TTC549 (cell line): ENCODE measurements at regions not wholly inside any gene's neighbourhood (a gene's known extent, or its start where the extent isn't known, plus 50 kb on each side); places are given as distances from the start of the nearest gene placed in this dataset.
"Not testable (repeated sequence)": the region's sequence is repeated elsewhere in the genome, so short reads cannot be mapped to it uniquely, and the experiment has no call there.

Experiments
- FAIRE-seq: peaks from 2 replicates; lab custom pipeline; 2012; peaks lifted over from hg19 to GRCh38; lab: Jason Lieb, UNC

GRCh38 chr4:126599746-126600145 lies 1033.0 kb upstream of the INTU start:
- no peak for FAIRE-seq

GRCh38 chr4:126603210-126603609 lies 1029.5 kb upstream of the INTU start:
- FAIRE-seq: no peak

GRCh38 chr4:126603825-126604224 lies 1028.9 kb upstream of the INTU start:
- FAIRE-seq: no peak

- FAIRE-seq: peak; percentile 73
Measured at GRCh38 chr4:126604268-126604867, 1028.4 kb upstream of the INTU start.

- FAIRE-seq: no peak
Measured at GRCh38 chr4:126610933-126611332, 1021.8 kb upstream of the INTU start.

- no peak for FAIRE-seq
Measured at GRCh38 chr4:126611900-126612299, 1020.9 kb upstream of the INTU start.

- no peak for FAIRE-seq
Measured at GRCh38 chr4:126614356-126614855, 1018.4 kb upstream of the INTU start.

- no peak for FAIRE-seq
Measured at GRCh38 chr4:126616795-126617194, 1016.0 kb upstream of the INTU start.

- FAIRE-seq: no peak
Measured at GRCh38 chr4:126627255-126627654, 1005.5 kb upstream of the INTU start.

- no peak for FAIRE-seq
Measured at GRCh38 chr4:126628933-126629332, 1003.8 kb upstream of the INTU start.

GRCh38 chr4:126630230-126630629 lies 1002.5 kb upstream of the INTU start:
- no peak for FAIRE-seq

- no peak for FAIRE-seq
Measured at GRCh38 chr4:126633306-126633705, 999.5 kb upstream of the INTU start.

- FAIRE-seq: no peak
Measured at GRCh38 chr4:126637706-126638105, 995.1 kb upstream of the INTU start.

- no peak for FAIRE-seq
Measured at GRCh38 chr4:126647320-126647719, 985.4 kb upstream of the INTU start.

- no peak for FAIRE-seq
Measured at GRCh38 chr4:126647756-126648397, 984.9 kb upstream of the INTU start.

GRCh38 chr4:126658411-126658810 lies 974.3 kb upstream of the INTU start:
- FAIRE-seq: no peak

- FAIRE-seq: no peak
Measured at GRCh38 chr4:126661194-126661593, 971.6 kb upstream of the INTU start.

GRCh38 chr4:126664839-126665238 lies 967.9 kb upstream of the INTU start:
- no peak for FAIRE-seq

GRCh38 chr4:126670038-126670437 lies 962.7 kb upstream of the INTU start:
- FAIRE-seq: not testable (repeated sequence)

- no peak for FAIRE-seq
Measured at GRCh38 chr4:126678618-126679017, 954.1 kb upstream of the INTU start.

GRCh38 chr4:126679303-126679702 lies 953.5 kb upstream of the INTU start:
- FAIRE-seq: no peak

GRCh38 chr4:126682250-126682649 lies 950.5 kb upstream of the INTU start:
- no peak for FAIRE-seq

- no peak for FAIRE-seq
Measured at GRCh38 chr4:126686491-126686890, 946.3 kb upstream of the INTU start.
